Neural progenitor cell (in vitro differentiated cells): ENCODE measurements at regions not wholly inside any gene's neighbourhood (a gene's known extent, or its start where the extent isn't known, plus 50 kb on each side); places are given as distances from the start of the nearest gene placed in this dataset.

ENCODE experiments used
- EZH2phosphoT487 ChIP-seq: fragments of 200-600 bp; sonication (generic); IDR thresholded peaks from 2 replicates; pipeline ENCODE4 v1.6.1; 2017; ENCODE audit warnings: antibody characterized with exemption
- TF ChIP-seq, protein P1 (sequence below): fragments of 200-600 bp; sonication (generic); IDR thresholded peaks from 2 replicates; pipeline ENCODE4 v1.5.1; 2017; ENCODE audit warnings: antibody characterized with exemption, mild to moderate bottlenecking

DNA sequence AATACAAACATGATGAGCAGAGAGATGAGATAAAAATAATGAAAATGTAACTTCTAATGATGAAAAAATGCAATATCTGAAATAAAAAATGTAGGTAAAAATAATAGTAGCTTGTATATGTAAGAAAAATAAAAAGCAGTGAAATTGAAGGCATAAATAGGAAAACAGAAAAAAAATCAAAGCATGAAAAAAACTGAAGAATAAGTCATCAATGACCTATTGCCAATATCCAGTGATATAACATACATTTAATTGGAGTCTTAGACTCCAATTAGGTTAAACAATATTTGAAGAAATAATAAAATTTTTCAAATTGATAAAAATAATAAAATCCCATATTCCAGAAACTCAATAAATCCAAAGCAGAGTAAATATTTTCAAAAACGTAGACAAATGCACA is 114.0 kb upstream of the HDGFL1 start:
- TF ChIP-seq, protein P1, sequence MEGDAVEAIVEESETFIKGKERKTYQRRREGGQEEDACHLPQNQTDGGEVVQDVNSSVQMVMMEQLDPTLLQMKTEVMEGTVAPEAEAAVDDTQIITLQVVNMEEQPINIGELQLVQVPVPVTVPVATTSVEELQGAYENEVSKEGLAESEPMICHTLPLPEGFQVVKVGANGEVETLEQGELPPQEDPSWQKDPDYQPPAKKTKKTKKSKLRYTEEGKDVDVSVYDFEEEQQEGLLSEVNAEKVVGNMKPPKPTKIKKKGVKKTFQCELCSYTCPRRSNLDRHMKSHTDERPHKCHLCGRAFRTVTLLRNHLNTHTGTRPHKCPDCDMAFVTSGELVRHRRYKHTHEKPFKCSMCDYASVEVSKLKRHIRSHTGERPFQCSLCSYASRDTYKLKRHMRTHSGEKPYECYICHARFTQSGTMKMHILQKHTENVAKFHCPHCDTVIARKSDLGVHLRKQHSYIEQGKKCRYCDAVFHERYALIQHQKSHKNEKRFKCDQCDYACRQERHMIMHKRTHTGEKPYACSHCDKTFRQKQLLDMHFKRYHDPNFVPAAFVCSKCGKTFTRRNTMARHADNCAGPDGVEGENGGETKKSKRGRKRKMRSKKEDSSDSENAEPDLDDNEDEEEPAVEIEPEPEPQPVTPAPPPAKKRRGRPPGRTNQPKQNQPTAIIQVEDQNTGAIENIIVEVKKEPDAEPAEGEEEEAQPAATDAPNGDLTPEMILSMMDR, result no peak
- TF ChIP-seq EZH2phosphoT487, result no peak
